ENCODE measurements at regions not wholly inside any gene's neighbourhood (a gene's known extent, or its start where the extent isn't known, plus 50 kb on each side); places are given as distances from the start of the nearest gene placed in this dataset.

DNA sequence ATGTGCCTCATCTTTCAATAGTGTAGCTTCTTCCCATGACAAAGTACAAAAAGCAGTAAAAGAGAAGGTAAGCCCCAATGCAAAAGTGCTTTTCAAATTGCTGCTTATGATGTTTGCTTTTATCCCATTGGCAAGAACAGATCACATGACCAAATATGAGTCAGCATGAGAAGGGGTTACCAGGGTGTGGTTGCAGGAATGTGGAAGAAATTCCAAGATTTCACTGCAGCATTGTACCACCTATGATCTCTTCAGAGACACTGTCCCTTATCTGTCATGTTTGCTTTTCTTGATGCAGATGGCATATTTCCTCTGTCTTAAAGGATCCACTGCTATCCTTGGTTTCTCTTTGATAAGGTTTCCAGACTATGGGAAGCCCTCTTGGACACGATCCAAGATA, 1006.9 kb upstream of the PRMT6 start:
- intact Hi-C loops (cut with micrococcal nuclease): no loop called here
- Histone ChIP-seq H3K4me2 (ENCODE audit: insufficient read depth, low read length) (no peak overlapping the region), H2AFZ (ENCODE audit: low read depth, low read length) (no peak overlapping the region), H3K27me3 (ENCODE audit: control insufficient read depth in 2 of 2, insufficient read depth in 2 of 2, low read length in 2 of 2) (no peaks in the 10 kb centered on the region), H3K4me3 (replicated peaks in 1 of 3; ENCODE audit: insufficient read depth in 1 of 3, low read depth in 1 of 3, low read length in 3 of 3) (no peak overlapping the region), H3K9me1 (replicated peaks; ENCODE audit: control insufficient read depth, extremely low read depth, insufficient read depth, low read length) (no peaks in the 10 kb centered on the region), H4K20me1 (replicated peaks; ENCODE audit: control insufficient read depth, extremely low read depth, insufficient read depth, low read length) (no peaks in the 10 kb centered on the region), H3K27ac (ENCODE audit: insufficient read depth, low read depth, low read length) (no peak overlapping the region), H3K36me3 (ENCODE audit: control insufficient read depth in 2 of 2, extremely low read depth in 1 of 2, insufficient read depth in 2 of 2, low read length in 2 of 2) (no peaks in the 10 kb centered on the region), H3K9ac (replicated peaks; ENCODE audit: extremely low read depth, insufficient read depth, low read length) (no peak overlapping the region), H3K79me2 (ENCODE audit: control insufficient read depth, insufficient read depth, low read length) (no peaks in the 10 kb centered on the region), H3K4me1 (ENCODE audit: control insufficient read depth, extremely low read depth, insufficient read depth, low read length) (no peaks in the 10 kb centered on the region), H3K9me3 (replicated peaks; ENCODE audit: control insufficient read depth, insufficient read depth, low read length) (peaks cover 5% of the 10 kb centered on the region)
- POLR2A ChIA-PET: no interaction called here
- CTCF ChIA-PET: no interaction called here
- BruUV-seq (replicated peaks): no TSS peak
- dilution Hi-C loops (cut with MboI; ENCODE audit: extremely low pct_ligation_motif_present, low sequenced_read_pairs): no loop called here
- TF ChIP-seq EZH2 (IDR thresholded peaks at IDR 0.05; ENCODE audit: borderline replicate concordance, low read depth, low read length, severe bottlenecking) (no peak), POLR2AphosphoS5 (IDR thresholded peaks at IDR 0.05; ENCODE audit: insufficient read depth, low read depth, low read length) (no peak), JUN (IDR thresholded peaks at IDR 0.05; ENCODE audit: borderline replicate concordance, insufficient read depth, insufficient read length, low read depth) (no peak), FOS (IDR thresholded peaks at IDR 0.05; ENCODE audit: borderline replicate concordance, insufficient read depth, low read length) (no peak), MYC (IDR thresholded peaks at IDR 0.05; ENCODE audit: low read depth, low read length) (no peak), POLR2A (IDR thresholded peaks at IDR 0.05; ENCODE audit: low read depth, low read length) (no peak), MAX (IDR thresholded peaks at IDR 0.05; ENCODE audit: insufficient read depth, insufficient read length) (no peak), CTCF (IDR thresholded peaks at IDR 0.05; ENCODE audit: extremely low read depth in 1 of 2, insufficient read depth in 1 of 2, low read depth in 1 of 2, low read length in 2 of 2) (no peak), GATA2 (IDR thresholded peaks at IDR 0.05; ENCODE audit: insufficient read depth, insufficient read length, low read depth, low read length) (no peak)
- no peak for FAIRE-seq
- no peak for DNase-seq (ENCODE audit: low read depth, low spot score)

Measured in endothelial cell of umbilical vein (primary cell).